Activated CD8-positive, alpha-beta T cell treated with anti-CD3 and anti-CD28 coated beads, Interleukin-2, amount 10 ng/mL, durations not matched to agents 7 days and 5 days (primary cell): ENCODE measurements at regions not wholly inside any gene's neighbourhood (a gene's known extent, or its start where the extent isn't known, plus 50 kb on each side); places are given as distances from the start of the nearest gene placed in this dataset.

Experiments
- ATAC-seq: fragments of 150-1000 bp; cut with Tn5 transposase; one replicate; pipeline ENCODE4 v1.10.0; 2021; ENCODE audit warnings: moderate library complexity
- CTCF ChIA-PET: fragments of 350-600 bp; sonication (Branson Sonifier 250); formaldehyde crosslinking; loops from one replicate; lab custom pipeline; 2021; ENCODE audit warnings: antibody characterized with exemption; lab: Charles Lee
- POLR2A ChIA-PET: fragments of 350-600 bp; sonication (Branson Sonifier 250); formaldehyde crosslinking; loops from one replicate; lab custom pipeline; 2021; ENCODE audit warnings: antibody characterized with exemption; lab: Charles Lee
- DNase-seq: peaks from one replicate; pipeline ENCODE4 v3.0.0-alpha.2; 2020
- H3K27ac Mint-ChIP-seq: one replicate; pipeline ENCODE4 v1.8.0; 2021; ENCODE audit warnings: mild to moderate bottlenecking, mixed read lengths
- H3K27me3 Mint-ChIP-seq: one replicate; pipeline ENCODE4 v1.8.0; 2021; ENCODE audit warnings: low read depth, mixed read lengths
- H3K36me3 Mint-ChIP-seq: one replicate; pipeline ENCODE4 v1.8.0; 2021; ENCODE audit warnings: low read depth, mixed read lengths
- H3K4me1 Mint-ChIP-seq: one replicate; pipeline ENCODE4 v1.8.0; 2021; ENCODE audit warnings: low read depth, mixed read lengths
- H3K4me3 Mint-ChIP-seq: one replicate; pipeline ENCODE4 v1.8.0; 2021; ENCODE audit warnings: mild to moderate bottlenecking, mixed read lengths
- H3K9me3 Mint-ChIP-seq: one replicate; pipeline ENCODE4 v1.8.0; 2022; ENCODE audit warnings: mixed read lengths; ENCODE audit not compliant: insufficient read depth

DNA sequence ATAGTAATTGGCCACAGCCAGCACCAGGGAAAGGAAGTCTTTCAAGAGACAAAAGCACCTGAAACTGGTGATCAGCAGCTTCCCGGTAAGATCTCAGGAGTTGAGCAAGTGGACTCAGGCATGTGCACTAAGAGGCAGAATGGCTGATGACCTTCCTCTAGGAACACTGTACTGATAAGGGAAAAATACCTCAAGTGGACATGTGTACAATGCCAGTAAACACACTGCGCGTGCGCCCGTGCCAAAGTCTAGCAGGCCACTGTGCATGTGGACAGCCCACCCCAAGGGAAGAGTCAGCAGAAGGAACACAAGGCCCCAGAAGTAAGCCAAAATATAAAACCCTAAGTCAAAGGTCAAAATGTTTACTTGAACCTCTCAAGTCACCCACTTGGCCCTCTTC is 423.0 kb downstream of the TUSC1 start:
- POLR2A ChIA-PET, result no interaction called here
- H3K4me1 Mint-ChIP-seq, result no peaks in the 10 kb centered on the region
- H3K27ac Mint-ChIP-seq, result no peak overlapping the region
- H3K36me3 Mint-ChIP-seq, result no peaks in the 10 kb centered on the region
- ATAC-seq (no peak), DNase-seq (no peak)
- H3K27me3 Mint-ChIP-seq, result no peaks in the 10 kb centered on the region
- CTCF ChIA-PET, result no interaction called here
- H3K4me3 Mint-ChIP-seq, result no peak overlapping the region
- peaks cover 25% of the 10 kb centered on the region for H3K9me3 Mint-ChIP-seq

GRCh38 chr9:25254051-25254450 is 424.2 kb downstream of the TUSC1 start:
- H3K27me3 Mint-ChIP-seq, result no peaks in the 10 kb centered on the region

GRCh38 chr9:25241421-25241820 is 436.8 kb downstream of the TUSC1 start:
- no peak for DNase-seq
- Mint-ChIP-seq H3K36me3 (no peaks in the 10 kb centered on the region), H3K27me3 (no peaks in the 10 kb centered on the region), H3K9me3 (peaks cover 26% of the 10 kb centered on the region), H3K4me3 (no peak overlapping the region), H3K4me1 (no peaks in the 10 kb centered on the region), H3K27ac (no peak overlapping the region)
- no peak for ATAC-seq
- POLR2A ChIA-PET, result no interaction called here
- CTCF ChIA-PET, result no interaction called here

More at GRCh38 chr9:25254051-25254450, 424.2 kb downstream of the TUSC1 start:
- Mint-ChIP-seq H3K9me3 (peaks cover 30% of the 10 kb centered on the region), H3K4me3 (no peak overlapping the region), H3K36me3 (no peaks in the 10 kb centered on the region), H3K27ac (no peak overlapping the region), H3K4me1 (no peaks in the 10 kb centered on the region)
- ChIA-PET CTCF (no interaction called here), POLR2A (no interaction called here)
- DNase-seq (no peak), ATAC-seq (no peak)

- no peaks in the 10 kb centered on the region for H3K27me3 Mint-ChIP-seq
- no peak overlapping the region for H3K27ac Mint-ChIP-seq
- no peaks in the 10 kb centered on the region for H3K36me3 Mint-ChIP-seq
- POLR2A ChIA-PET, result no interaction called here
- no peaks in the 10 kb centered on the region for H3K4me1 Mint-ChIP-seq
- ATAC-seq, result no peak
- H3K4me3 Mint-ChIP-seq, result no peak overlapping the region
- CTCF ChIA-PET, result no interaction called here
- peaks cover 24% of the 10 kb centered on the region for H3K9me3 Mint-ChIP-seq
- no peak for DNase-seq
These were observed 451.1 kb downstream of the TUSC1 start for GRCh38 chr9:25226901-25227686.

DNA sequence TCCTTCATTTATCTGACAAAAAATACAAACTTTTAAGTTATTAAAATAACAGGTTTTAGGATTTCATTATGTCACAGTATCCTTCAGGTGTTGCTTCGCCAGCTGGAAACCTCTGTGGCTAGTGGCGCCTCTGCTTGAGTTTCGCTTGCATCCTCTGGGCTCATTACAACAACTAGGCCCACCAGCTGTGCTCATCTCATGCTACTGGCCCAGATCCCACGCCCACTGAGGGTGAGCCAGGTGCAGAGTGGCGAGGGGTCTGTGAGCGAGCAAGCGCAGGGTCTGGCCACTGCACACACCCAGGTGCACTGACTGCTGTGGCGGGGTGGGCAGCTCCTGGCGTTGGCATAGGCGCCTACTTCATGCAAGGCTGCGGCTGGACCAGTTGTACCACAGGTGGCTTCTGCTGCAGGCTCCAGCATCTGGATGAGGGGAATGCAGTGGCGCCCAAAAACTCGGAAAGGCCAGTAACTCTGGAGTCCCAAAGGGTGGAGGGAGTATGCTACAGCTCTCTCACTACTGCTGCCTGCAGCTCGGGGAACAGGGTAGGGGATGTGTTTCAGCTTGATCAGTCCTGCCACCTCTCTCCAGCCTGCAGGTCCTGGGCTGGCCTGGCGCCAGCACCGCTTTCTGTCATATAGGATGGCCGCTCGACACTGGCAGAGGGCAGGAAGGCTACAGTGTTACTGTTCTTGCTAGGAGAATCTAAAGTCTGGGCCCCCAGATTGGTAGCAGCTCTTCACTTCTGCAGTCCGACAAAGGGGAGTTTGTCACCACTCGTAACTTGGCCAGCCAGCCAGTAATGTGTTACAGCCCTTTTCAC is 452.1 kb downstream of the TUSC1 start:
- peaks cover 18% of the 10 kb centered on the region for H3K9me3 Mint-ChIP-seq
- CTCF ChIA-PET, result no interaction called here

GRCh38 chr9:25224996-25225395 is 453.2 kb downstream of the TUSC1 start:
- Mint-ChIP-seq H3K9me3 (peaks cover 18% of the 10 kb centered on the region), H3K4me1 (no peaks in the 10 kb centered on the region), H3K36me3 (no peaks in the 10 kb centered on the region), H3K4me3 (no peak overlapping the region), H3K27ac (no peak overlapping the region), H3K27me3 (no peaks in the 10 kb centered on the region)
- DNase-seq (no peak), ATAC-seq (no peak)
- ChIA-PET POLR2A (no interaction called here), CTCF (no interaction called here)

More for the DNA sequence above, 452.1 kb downstream of the TUSC1 start:
- Mint-ChIP-seq H3K4me3 (no peak overlapping the region), H3K27me3 (no peaks in the 10 kb centered on the region), H3K4me1 (no peaks in the 10 kb centered on the region), H3K27ac (no peak overlapping the region), H3K36me3 (no peaks in the 10 kb centered on the region)
- DNase-seq, result no peak
- ATAC-seq, result no peak
- POLR2A ChIA-PET, result no interaction called here

- Mint-ChIP-seq H3K4me3 (no peak overlapping the region), H3K36me3 (no peaks in the 10 kb centered on the region), H3K27me3 (no peaks in the 10 kb centered on the region), H3K4me1 (no peaks in the 10 kb centered on the region), H3K27ac (no peak overlapping the region), H3K9me3 (peaks cover 19% of the 10 kb centered on the region)
- POLR2A ChIA-PET, result no interaction called here
- ATAC-seq (no peak), DNase-seq (no peak)
- CTCF ChIA-PET, result no interaction called here
These were observed 453.9 kb downstream of the TUSC1 start for GRCh38 chr9:25224309-25224708.

- Mint-ChIP-seq H3K4me1 (no peaks in the 10 kb centered on the region), H3K4me3 (no peak overlapping the region), H3K36me3 (no peaks in the 10 kb centered on the region), H3K27me3 (no peaks in the 10 kb centered on the region), H3K9me3 (peaks cover 20% of the 10 kb centered on the region), H3K27ac (no peak overlapping the region)
- CTCF ChIA-PET, result no interaction called here
- POLR2A ChIA-PET, result no interaction called here
- no peak for ATAC-seq
- no peak for DNase-seq
These were observed 465.9 kb downstream of the TUSC1 start for GRCh38 chr9:25212361-25212760.

GRCh38 chr9:25207402-25208195 is 470.6 kb downstream of the TUSC1 start:
- Mint-ChIP-seq H3K27me3 (no peaks in the 10 kb centered on the region), H3K36me3 (no peaks in the 10 kb centered on the region), H3K4me1 (no peaks in the 10 kb centered on the region), H3K9me3 (peaks cover 20% of the 10 kb centered on the region), H3K4me3 (no peak overlapping the region), H3K27ac (no peak overlapping the region)
- DNase-seq (no peak), ATAC-seq (no peak)
- ChIA-PET POLR2A (no interaction called here), CTCF (no interaction called here)

GRCh38 chr9:25206027-25206426 is 472.2 kb downstream of the TUSC1 start:
- H3K4me1 Mint-ChIP-seq, result no peaks in the 10 kb centered on the region
- no peaks in the 10 kb centered on the region for H3K27me3 Mint-ChIP-seq
- H3K27ac Mint-ChIP-seq, result no peak overlapping the region
- DNase-seq (no peak), ATAC-seq (no peak)
- ChIA-PET CTCF (no interaction called here), POLR2A (no interaction called here)
- H3K36me3 Mint-ChIP-seq, result no peaks in the 10 kb centered on the region
- no peak overlapping the region for H3K4me3 Mint-ChIP-seq
- peaks cover 17% of the 10 kb centered on the region for H3K9me3 Mint-ChIP-seq

- Mint-ChIP-seq H3K36me3 (no peaks in the 10 kb centered on the region), H3K27ac (no peak overlapping the region), H3K4me3 (no peak overlapping the region), H3K27me3 (no peaks in the 10 kb centered on the region), H3K4me1 (no peaks in the 10 kb centered on the region), H3K9me3 (peaks cover 14% of the 10 kb centered on the region)
- CTCF ChIA-PET, result no interaction called here
- no peak for DNase-seq
- POLR2A ChIA-PET, result no interaction called here
- no peak for ATAC-seq
These were observed 473.0 kb downstream of the TUSC1 start for GRCh38 chr9:25205285-25205684.

GRCh38 chr9:25177858-25178257 is 500.4 kb downstream of the TUSC1 start:
- no peak overlapping the region for H3K4me3 Mint-ChIP-seq

More at GRCh38 chr9:25177858-25178257, 500.4 kb downstream of the TUSC1 start:
- no peaks in the 10 kb centered on the region for H3K4me1 Mint-ChIP-seq
- H3K27me3 Mint-ChIP-seq, result no peaks in the 10 kb centered on the region
- DNase-seq (no peak), ATAC-seq (no peak)
- H3K27ac Mint-ChIP-seq, result no peak overlapping the region
- H3K36me3 Mint-ChIP-seq, result no peaks in the 10 kb centered on the region
- ChIA-PET POLR2A (no interaction called here), CTCF (no interaction called here)
- H3K9me3 Mint-ChIP-seq, result peaks cover 38% of the 10 kb centered on the region
